ENCODE measurements at regions not wholly inside any gene's neighbourhood (a gene's known extent, or its start where the extent isn't known, plus 50 kb on each side); places are given as distances from the start of the nearest gene placed in this dataset.
"Not testable (repeated sequence)": the region's sequence is repeated elsewhere in the genome, so short reads cannot be mapped to it uniquely, and the experiment has no call there.

GRCh38 chr7:156050636-156051569, 238.6 kb upstream of the SHH start:
- DNase-seq, result no peak

- DNase-seq, result no peak
These were observed 237.1 kb upstream of the SHH start for GRCh38 chr7:156049366-156049765.

GRCh38 chr7:156046031-156046560, 233.8 kb upstream of the SHH start:
- DNase-seq, result no peak

- no peak for DNase-seq
These were observed 231.3 kb upstream of the SHH start for GRCh38 chr7:156043416-156044178.

- DNase-seq, result no peak
These were observed 229.1 kb upstream of the SHH start for GRCh38 chr7:156041398-156041797.

- DNase-seq, result no peak
These were observed 227.9 kb upstream of the SHH start for GRCh38 chr7:156039971-156040677.

GRCh38 chr7:156039194-156039593, 226.9 kb upstream of the SHH start:
- no peak for DNase-seq

GRCh38 chr7:156038345-156038744, 226.1 kb upstream of the SHH start:
- no peak for DNase-seq

- no peak for DNase-seq
These were observed 223.9 kb upstream of the SHH start for GRCh38 chr7:156036153-156036552.

- DNase-seq, result not testable (repeated sequence)
These were observed 223.1 kb upstream of the SHH start for GRCh38 chr7:156035387-156035786.

GRCh38 chr7:156034397-156034796, 222.1 kb upstream of the SHH start:
- no peak for DNase-seq

GRCh38 chr7:156032973-156033372, 220.7 kb upstream of the SHH start:
- DNase-seq, result no peak

- DNase-seq, result no peak
These were observed 219.6 kb upstream of the SHH start for GRCh38 chr7:156031679-156032478.

GRCh38 chr7:156029460-156030007, 217.3 kb upstream of the SHH start:
- DNase-seq, result no peak

GRCh38 chr7:156028521-156028920, 216.3 kb upstream of the SHH start:
- no peak for DNase-seq

GRCh38 chr7:156027821-156028220, 215.6 kb upstream of the SHH start:
- no peak for DNase-seq

GRCh38 chr7:156026603-156027002, 214.3 kb upstream of the SHH start:
- no peak for DNase-seq

GRCh38 chr7:156026076-156026600, 213.9 kb upstream of the SHH start:
- DNase-seq, result no peak

GRCh38 chr7:156025675-156026074, 213.4 kb upstream of the SHH start:
- no peak for DNase-seq

GRCh38 chr7:156024201-156024600, 211.9 kb upstream of the SHH start:
- DNase-seq, result no peak

Measured in NCI-H1436 treated with DMSO at 0.1 percent for 48 hours (cell line).